ENCODE measurements at regions not wholly inside any gene's neighbourhood (a gene's known extent, or its start where the extent isn't known, plus 50 kb on each side); places are given as distances from the start of the nearest gene placed in this dataset.

GRCh38 chr2:120516679-120517314, 170.9 kb downstream of the INHBB start:
- Histone ChIP-seq H3K27ac (ENCODE audit: insufficient read length, low read depth, low read length) (no peak overlapping the region), H3K4me1 (ENCODE audit: insufficient read depth, low read length) (no peaks in the 10 kb centered on the region), H3K23me2 (ENCODE audit: insufficient read length, low read depth, low read length, poor library complexity, severe bottlenecking) (no peaks in the 10 kb centered on the region), H3K14ac (ENCODE audit: insufficient read depth, low read length) (no peak overlapping the region), H2AK5ac (ENCODE audit: insufficient read length, low read length) (no peak overlapping the region), H3K4ac (ENCODE audit: low read depth, low read length) (no peak overlapping the region), H4K91ac (ENCODE audit: insufficient read length, low read depth, low read length) (no peak overlapping the region), H2AFZ (ENCODE audit: low read length) (no peak overlapping the region), H2BK120ac (ENCODE audit: low read depth, low read length, poor library complexity, severe bottlenecking) (no peak overlapping the region), H3K9ac (ENCODE audit: extremely low read depth, insufficient read length, low read length) (no peak overlapping the region), H4K5ac (ENCODE audit: insufficient read length, low read depth, low read length) (no peak overlapping the region), H3K23ac (ENCODE audit: insufficient read length, low read depth, low read length) (no peak overlapping the region), H2BK12ac (ENCODE audit: insufficient read length, low read depth, low read length) (no peak overlapping the region), H3K9me3 (ENCODE audit: control insufficient read depth, low read depth, low read length) (no peaks in the 10 kb centered on the region), H3K27me3 (ENCODE audit: insufficient read depth, low read length) (no peaks in the 10 kb centered on the region), H2BK15ac (ENCODE audit: low read depth, low read length) (no peak overlapping the region), H4K20me1 (ENCODE audit: control insufficient read depth, insufficient read depth, insufficient read length) (no peaks in the 10 kb centered on the region), H4K8ac (replicated peaks; ENCODE audit: insufficient read length, low read depth, low read length) (no peak overlapping the region), H3K18ac (ENCODE audit: insufficient read length, low read depth, low read length) (no peak overlapping the region), H2BK5ac (ENCODE audit: insufficient read length, low read length) (no peak overlapping the region), H3K79me2 (ENCODE audit: insufficient read depth, low read length) (no peaks in the 10 kb centered on the region), H3K4me2 (ENCODE audit: insufficient read depth, insufficient read length, low read length) (no peak overlapping the region), H3T11ph (ENCODE audit: low read length) (no peak overlapping the region), H3K79me1 (ENCODE audit: insufficient read depth, low read depth, low read length, poor library complexity, severe bottlenecking) (no peaks in the 10 kb centered on the region), H2BK20ac (ENCODE audit: low read depth, low read length, poor library complexity, severe bottlenecking) (no peak overlapping the region), H3K56ac (ENCODE audit: insufficient read length, low read depth, low read length) (no peak overlapping the region)
- no peak for TF ChIP-seq CTCF (conservative IDR thresholded peaks at IDR 0.05)
- WGBS (ENCODE audit: extremely low coverage, insufficient read length, low lambda C conversion rate) = no CpG with 5 or more reads among the region's 6 CpGs
- no peak overlapping the region for H3K27ac Mint-ChIP-seq
- H3K36me3 Mint-ChIP-seq (ENCODE audit: insufficient read depth in 1 of 3, low read depth in 3 of 3) = no peaks in the 10 kb centered on the region
- H3K4me1 Mint-ChIP-seq = peaks cover 0 to 12% of the 10 kb centered on the region in 2 experiments; a peak in 3 of 4 replicates
- DNase-seq = no peak
- peaks cover 0 to 8% of the 10 kb centered on the region in 2 experiments; a peak in 2 of 5 replicates for H3K9me3 Mint-ChIP-seq
- H3K27me3 Mint-ChIP-seq (ENCODE audit: low read depth) = peaks cover 95% of the 10 kb centered on the region
- no peak overlapping the region for H3K4me3 Mint-ChIP-seq

Measured in H9 (cell line).